Endothelial cell of umbilical vein (primary cell): ENCODE measurements at regions not wholly inside any gene's neighbourhood (a gene's known extent, or its start where the extent isn't known, plus 50 kb on each side); places are given as distances from the start of the nearest gene placed in this dataset.

Experiments used
- BruUV-seq: library from RNA; stranded (reverse); fragments of 400-500 nt; replicated peaks from 2 replicates; lab custom pipeline; 2021; lab: Mats Ljungman, UMichigan
- CTCF ChIA-PET: fragments of 300-600, 350-600 bp; sonication (Branson Sonifier 250); formaldehyde crosslinking; loops from one replicate; lab custom pipeline; 2021; ENCODE audit warnings: antibody characterized with exemption, inconsistent platforms; lab: Charles Lee
- POLR2A ChIA-PET: fragments of 300-600, 350-600 bp; sonication (Branson Sonifier 250); formaldehyde crosslinking; loops from one replicate; lab custom pipeline; 2021; ENCODE audit warnings: antibody characterized with exemption, inconsistent platforms; lab: Charles Lee
- DNase-seq: peaks from one replicate; pipeline ENCODE4 v3.0.0-alpha.2; 2011; ENCODE audit warnings: low read depth, low spot score
- FAIRE-seq: peaks from 2 replicates; lab custom pipeline; 2011; peaks lifted over from hg19 to GRCh38; lab: Jason Lieb, UNC
- H2AFZ ChIP-seq: 2 replicates; pipeline ENCODE4 v1.6.0; 2012; ENCODE audit warnings: low read depth, low read length, control low read depth, inconsistent platforms
- H3K27ac ChIP-seq: 2 replicates; pipeline ENCODE4 v1.5.1; 2011; ENCODE audit warnings: low read depth, mild to moderate bottlenecking, control low read depth, low read length, moderate library complexity; ENCODE audit not compliant: insufficient read depth
- H3K27me3 ChIP-seq, 2 experiments: 2 replicates each; pipeline versions ENCODE4 v1.6.0 to v1.6.1; 2011; ENCODE audit warnings: low read length in 2 of 2, mixed read lengths in 1 of 2; ENCODE audit not compliant: control insufficient read depth in 2 of 2, insufficient read depth in 2 of 2
- H3K36me3 ChIP-seq, 2 experiments: 2 replicates in 1 of 2; 3 replicates in 1 of 2; pipeline ENCODE4 v1.5.1; 2011; ENCODE audit warnings: low read length in 2 of 2, mild to moderate bottlenecking in 1 of 2, moderate library complexity in 1 of 2; ENCODE audit not compliant: control insufficient read depth in 2 of 2, insufficient read depth in 2 of 2; ENCODE audit errors: extremely low read depth in 1 of 2
- H3K4me1 ChIP-seq: 3 replicates; pipeline ENCODE4 v1.5.1; 2011; ENCODE audit warnings: mild to moderate bottlenecking, low read length; ENCODE audit not compliant: control insufficient read depth, insufficient read depth; ENCODE audit errors: extremely low read depth
- H3K4me2 ChIP-seq: 2 replicates; pipeline ENCODE4 v1.6.1; 2011; ENCODE audit warnings: low read length, control low read depth, mixed read lengths; ENCODE audit not compliant: insufficient read depth
- H3K4me3 ChIP-seq, 3 experiments: fragments of 200-600 bp in 1 of 3; sonication (generic), shearing (Covaris generic) in 1 of 3; replicated peaks in 1 of 3; 2 replicates each; pipeline ENCODE4 v1.5.1; 2011 to 2016; ENCODE audit warnings: control low read depth in 3 of 3, low read length in 3 of 3, mild to moderate bottlenecking in 2 of 3, inconsistent platforms in 1 of 3, low read depth in 1 of 3, moderate library complexity in 1 of 3; ENCODE audit not compliant: insufficient read depth in 1 of 3
- H3K79me2 ChIP-seq: 2 replicates; pipeline ENCODE4 v1.6.0; 2012; ENCODE audit warnings: low read length, inconsistent platforms; ENCODE audit not compliant: control insufficient read depth, insufficient read depth
- H3K9ac ChIP-seq: replicated peaks from 2 replicates; pipeline ENCODE3; 2011; ENCODE audit warnings: low read length, control low read depth; ENCODE audit not compliant: insufficient read depth; ENCODE audit errors: extremely low read depth
- H3K9me1 ChIP-seq: replicated peaks from 3 replicates; pipeline ENCODE4 v1.6.0; 2011; ENCODE audit warnings: mild to moderate bottlenecking, low read length; ENCODE audit not compliant: control insufficient read depth, insufficient read depth; ENCODE audit errors: extremely low read depth
- H3K9me3 ChIP-seq: replicated peaks from 2 replicates; pipeline ENCODE4 v1.5.1; 2012; ENCODE audit warnings: low read length, inconsistent platforms; ENCODE audit not compliant: control insufficient read depth, insufficient read depth
- H4K20me1 ChIP-seq: replicated peaks from 2 replicates; pipeline ENCODE3; 2011; ENCODE audit warnings: mild to moderate bottlenecking, low read length; ENCODE audit not compliant: control insufficient read depth, insufficient read depth; ENCODE audit errors: extremely low read depth
- EZH2 ChIP-seq: IDR thresholded peaks from 2 replicates; pipeline ENCODE4 v1.6.1; 2012; ENCODE audit warnings: borderline replicate concordance, low read depth, mild to moderate bottlenecking, moderate library complexity, low read length, inconsistent platforms; ENCODE audit not compliant: severe bottlenecking
- FOS ChIP-seq: IDR thresholded peaks from 2 replicates; pipeline ENCODE4 v1.6.1; 2011; ENCODE audit warnings: mild to moderate bottlenecking, low read length, moderate library complexity, borderline replicate concordance; ENCODE audit not compliant: insufficient read depth
- GATA2 ChIP-seq: IDR thresholded peaks from 2 replicates; pipeline ENCODE4 v1.7.0; 2011; ENCODE audit warnings: low read depth, mild to moderate bottlenecking, moderate library complexity, mixed read lengths, low read length; ENCODE audit not compliant: insufficient read length, insufficient read depth
- JUN ChIP-seq: IDR thresholded peaks from 2 replicates; pipeline ENCODE4 v1.6.1; 2011; ENCODE audit warnings: borderline replicate concordance, low read depth; ENCODE audit not compliant: insufficient read length, insufficient read depth
- MYC ChIP-seq: IDR thresholded peaks from one replicate; pipeline ENCODE4 v1.6.1; 2011; ENCODE audit warnings: mild to moderate bottlenecking, low read depth, low read length
- POLR2A ChIP-seq: IDR thresholded peaks from 2 replicates; pipeline ENCODE4 v1.6.1; 2012; ENCODE audit warnings: low read depth, mild to moderate bottlenecking, control low read depth, low read length
- POLR2AphosphoS5 ChIP-seq: IDR thresholded peaks from 2 replicates; pipeline ENCODE4 v1.6.1; 2012; ENCODE audit warnings: low read depth, mild to moderate bottlenecking, control low read depth, low read length, moderate library complexity; ENCODE audit not compliant: insufficient read depth
- dilution Hi-C: fragments of 300-500 bp; cut with MboI; formaldehyde crosslinking; loops from one replicate; pipeline ENCODE4 v1.15.0; 2019; ENCODE audit warnings: low sequenced_read_pairs; ENCODE audit not compliant: extremely low pct_ligation_motif_present
- intact Hi-C: fragments of 100-400 bp; cut with micrococcal nuclease; formaldehyde crosslinking; loops from one replicate; pipeline ENCODE4 v1.10.0; 2022
- TF ChIP-seq, protein P1 (sequence below): IDR thresholded peaks from 2 replicates; pipeline ENCODE4 v1.6.1; 2011; ENCODE audit not compliant: insufficient read depth, insufficient read length
- TF ChIP-seq, protein P2 (sequence below), 2 donors: IDR thresholded peaks; 1 replicate in 1 of 2; 2 replicates in 1 of 2; pipeline ENCODE4 v1.5.1; 2011; ENCODE audit warnings: low read length in 2 of 2, mild to moderate bottlenecking in 2 of 2, moderate library complexity in 2 of 2, control low read depth in 1 of 2, inconsistent platforms in 1 of 2, low read depth in 1 of 2; ENCODE audit not compliant: insufficient read depth in 1 of 2; ENCODE audit errors: extremely low read depth in 1 of 2

DNA sequence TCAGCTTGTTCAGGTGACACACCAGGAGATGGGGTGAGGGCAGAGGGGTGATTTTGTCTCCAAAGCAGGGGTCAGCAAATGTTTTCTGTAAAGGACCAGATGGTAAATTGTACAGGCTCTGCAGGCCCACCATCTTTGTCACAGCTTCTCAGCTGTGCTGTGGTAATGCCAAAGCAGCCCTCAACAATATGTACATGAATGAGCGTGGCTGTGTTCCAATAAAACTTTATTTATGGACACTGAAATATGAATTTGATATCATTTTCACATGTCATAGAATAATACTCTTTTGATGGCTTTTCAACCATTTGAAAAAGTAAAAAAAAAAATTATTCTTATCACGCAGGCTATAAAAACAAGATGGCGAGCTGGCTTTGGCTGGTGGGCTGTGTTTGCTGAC lies 206.4 kb upstream of the RPL38 start:
- H3K4me1 ChIP-seq, result no peaks in the 10 kb centered on the region
- dilution Hi-C loops (no loop called here), intact Hi-C loops (no loop called here)
- H3K9me3 ChIP-seq, result no peaks in the 10 kb centered on the region
- TF ChIP-seq, protein P1, sequence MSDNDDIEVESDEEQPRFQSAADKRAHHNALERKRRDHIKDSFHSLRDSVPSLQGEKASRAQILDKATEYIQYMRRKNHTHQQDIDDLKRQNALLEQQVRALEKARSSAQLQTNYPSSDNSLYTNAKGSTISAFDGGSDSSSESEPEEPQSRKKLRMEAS, result no peak
- TF ChIP-seq, protein P2, sequence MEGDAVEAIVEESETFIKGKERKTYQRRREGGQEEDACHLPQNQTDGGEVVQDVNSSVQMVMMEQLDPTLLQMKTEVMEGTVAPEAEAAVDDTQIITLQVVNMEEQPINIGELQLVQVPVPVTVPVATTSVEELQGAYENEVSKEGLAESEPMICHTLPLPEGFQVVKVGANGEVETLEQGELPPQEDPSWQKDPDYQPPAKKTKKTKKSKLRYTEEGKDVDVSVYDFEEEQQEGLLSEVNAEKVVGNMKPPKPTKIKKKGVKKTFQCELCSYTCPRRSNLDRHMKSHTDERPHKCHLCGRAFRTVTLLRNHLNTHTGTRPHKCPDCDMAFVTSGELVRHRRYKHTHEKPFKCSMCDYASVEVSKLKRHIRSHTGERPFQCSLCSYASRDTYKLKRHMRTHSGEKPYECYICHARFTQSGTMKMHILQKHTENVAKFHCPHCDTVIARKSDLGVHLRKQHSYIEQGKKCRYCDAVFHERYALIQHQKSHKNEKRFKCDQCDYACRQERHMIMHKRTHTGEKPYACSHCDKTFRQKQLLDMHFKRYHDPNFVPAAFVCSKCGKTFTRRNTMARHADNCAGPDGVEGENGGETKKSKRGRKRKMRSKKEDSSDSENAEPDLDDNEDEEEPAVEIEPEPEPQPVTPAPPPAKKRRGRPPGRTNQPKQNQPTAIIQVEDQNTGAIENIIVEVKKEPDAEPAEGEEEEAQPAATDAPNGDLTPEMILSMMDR (IDR thresholded peaks at IDR 0.05; ENCODE audit: extremely low read depth in 1 of 2, insufficient read depth in 1 of 2, low read depth in 1 of 2, low read length in 2 of 2), result no peak
- no peak for TF ChIP-seq EZH2
- TF ChIP-seq JUN, result no peak
- no peak for TF ChIP-seq FOS
- TF ChIP-seq POLR2A, result no peak
- no peak for TF ChIP-seq POLR2AphosphoS5
- TF ChIP-seq MYC, result no peak
- no peak for TF ChIP-seq GATA2
- FAIRE-seq (no peak), DNase-seq (no peak)
- no peaks in the 10 kb centered on the region for H3K27me3 ChIP-seq
- H2AFZ ChIP-seq, result no peak overlapping the region
- H3K9me1 ChIP-seq, result no peaks in the 10 kb centered on the region
- H3K79me2 ChIP-seq, result no peaks in the 10 kb centered on the region
- H3K9ac ChIP-seq, result no peak overlapping the region
- ChIA-PET CTCF (no interaction called here), POLR2A (no interaction called here)
- no peaks in the 10 kb centered on the region for H3K36me3 ChIP-seq
- H3K27ac ChIP-seq, result no peak overlapping the region
- no peak overlapping the region for H3K4me3 ChIP-seq
- H3K4me2 ChIP-seq, result no peak overlapping the region
- no TSS peak for BruUV-seq
- H4K20me1 ChIP-seq, result no peaks in the 10 kb centered on the region
